Colon (tissue), 2 donors: ENCODE measurements at regions not wholly inside any gene's neighbourhood (a gene's known extent, or its start where the extent isn't known, plus 50 kb on each side); places are given as distances from the start of the nearest gene placed in this dataset.

ENCODE experiments used
- FAIRE-seq: peaks from 2 replicates; lab custom pipeline; 2012; peaks lifted over from hg19 to GRCh38; lab: Jason Lieb, UNC
- donor health status: control.
- donor health status: control.

DNA sequence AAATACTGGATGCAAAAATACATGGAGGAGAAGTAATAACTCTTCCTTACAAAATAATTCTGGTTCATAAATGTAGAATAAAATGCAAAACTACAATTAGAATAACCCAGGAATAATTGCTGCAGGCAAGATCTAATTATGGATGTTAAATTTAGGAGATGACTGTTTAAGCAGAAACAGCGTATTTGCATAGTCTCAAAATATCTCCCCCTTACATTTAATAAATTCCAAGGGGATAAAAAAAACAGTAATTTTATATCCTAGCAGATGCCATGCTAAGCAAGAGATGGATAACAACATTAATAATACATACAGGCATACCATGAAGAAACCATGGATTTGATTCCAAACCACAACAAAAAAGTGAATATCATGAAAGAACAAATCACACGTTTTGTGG is 1253.1 kb upstream of the MIR17HG start:
- FAIRE-seq: no peak

DNA sequence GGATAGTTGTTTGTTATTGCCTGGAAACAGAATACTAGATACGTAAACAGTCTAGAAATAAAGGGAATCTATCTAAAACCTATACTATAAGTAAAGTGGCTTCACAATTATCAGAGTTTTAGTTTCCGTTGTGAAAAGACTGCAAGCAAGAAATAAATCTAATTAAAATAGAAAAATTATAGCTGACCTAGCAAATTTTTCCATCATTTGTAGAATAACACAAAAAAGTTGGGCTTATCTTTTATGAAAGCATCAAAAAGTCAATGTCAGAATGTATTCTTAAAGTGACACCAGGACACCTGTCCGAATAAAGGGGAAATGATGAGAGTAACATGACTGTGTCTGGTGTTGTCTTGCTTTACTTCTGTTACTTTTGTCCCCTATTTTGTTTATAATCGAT is 1248.9 kb upstream of the MIR17HG start:
- FAIRE-seq: no peak

DNA sequence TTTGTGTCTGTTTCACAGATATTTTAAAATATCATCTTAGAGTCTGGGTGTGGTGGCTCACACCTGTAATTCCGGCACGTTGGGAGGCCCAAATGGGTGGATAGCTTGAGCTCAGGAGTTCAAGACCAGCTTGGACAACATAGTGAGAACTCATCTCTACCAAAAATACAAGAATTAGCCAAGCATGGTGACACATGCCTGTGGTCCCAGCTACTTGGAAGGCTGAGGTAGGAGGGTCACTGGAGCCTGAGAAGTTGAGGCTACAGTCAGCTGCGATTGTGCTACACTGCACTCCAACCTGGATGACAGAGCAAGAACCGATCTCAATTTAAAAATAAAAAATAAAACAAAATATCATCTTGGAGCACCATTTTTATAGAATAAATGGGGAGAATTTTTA is 1247.6 kb upstream of the MIR17HG start:
- FAIRE-seq: no peak

DNA sequence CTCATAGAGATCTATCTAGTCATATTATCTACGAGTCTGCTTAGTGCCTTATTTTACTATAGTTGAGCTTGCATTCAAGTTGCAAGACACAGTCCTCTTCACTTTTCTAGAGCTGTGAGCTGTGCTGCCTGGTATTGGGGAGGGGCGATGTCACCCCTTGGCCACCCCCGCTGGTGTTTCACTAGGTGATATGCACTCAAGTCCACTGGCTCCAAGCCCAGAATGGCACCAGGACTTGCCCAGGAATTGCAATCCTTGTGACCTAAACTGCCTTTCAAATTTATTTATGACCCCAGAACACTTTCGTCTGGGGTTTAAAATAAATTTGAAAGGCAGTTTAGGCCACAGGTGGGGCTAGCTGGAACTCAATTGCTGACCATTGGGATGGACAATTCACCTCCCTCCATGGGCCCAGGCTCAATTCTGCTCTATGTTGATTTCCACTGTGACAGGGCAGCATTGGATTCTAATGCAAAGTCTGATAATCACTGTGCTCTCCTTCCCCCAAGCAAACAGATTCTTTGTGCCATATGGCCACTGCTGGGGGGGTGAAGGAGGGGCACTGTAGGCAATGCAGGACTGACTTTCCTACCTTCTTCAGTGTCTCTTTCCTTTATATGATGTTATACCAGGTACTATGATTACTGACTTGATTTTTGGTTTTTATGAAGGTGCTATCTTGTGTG is 1244.2 kb upstream of the MIR17HG start:
- FAIRE-seq: no peak

DNA sequence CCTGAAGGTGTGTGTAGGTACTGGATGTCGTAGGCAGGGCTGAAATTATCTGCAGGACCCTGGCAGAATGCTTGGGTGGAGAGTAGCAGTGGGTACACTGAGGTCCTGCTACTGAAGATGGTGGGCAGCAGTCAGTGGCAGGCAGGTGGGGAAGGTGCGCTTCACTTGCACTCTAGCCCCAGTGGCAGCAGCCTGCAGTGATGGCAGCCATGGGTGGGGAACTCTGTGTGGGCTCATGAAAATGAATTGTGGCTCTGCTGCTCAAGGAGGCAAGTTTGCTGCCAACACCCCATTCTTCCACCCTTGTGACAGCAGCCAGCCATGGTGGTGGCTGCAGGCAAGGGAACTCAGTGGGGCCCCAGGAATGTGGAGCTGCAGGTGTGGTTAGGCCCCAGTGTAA is 1242.7 kb upstream of the MIR17HG start:
- FAIRE-seq: no peak

DNA sequence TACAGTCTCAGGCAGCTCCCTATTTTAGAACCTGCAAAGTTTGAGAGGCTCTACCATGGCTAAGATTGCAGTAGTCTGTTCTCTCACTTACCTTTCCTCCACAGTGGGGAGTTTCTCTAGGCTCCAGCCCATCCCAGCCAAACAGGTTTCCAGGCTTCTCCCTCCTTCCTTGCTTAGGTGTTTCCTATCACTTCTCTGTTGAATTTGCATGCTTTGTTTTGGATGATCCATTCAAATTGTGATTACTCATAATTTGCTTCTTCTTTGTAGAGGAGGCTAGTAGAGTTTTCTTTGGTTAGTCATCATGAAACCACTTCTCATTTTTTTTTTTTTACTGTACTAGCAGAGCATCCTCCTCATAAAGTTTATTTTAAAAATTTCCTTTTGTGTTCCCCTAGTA is 1242.2 kb upstream of the MIR17HG start:
- FAIRE-seq: no peak

DNA sequence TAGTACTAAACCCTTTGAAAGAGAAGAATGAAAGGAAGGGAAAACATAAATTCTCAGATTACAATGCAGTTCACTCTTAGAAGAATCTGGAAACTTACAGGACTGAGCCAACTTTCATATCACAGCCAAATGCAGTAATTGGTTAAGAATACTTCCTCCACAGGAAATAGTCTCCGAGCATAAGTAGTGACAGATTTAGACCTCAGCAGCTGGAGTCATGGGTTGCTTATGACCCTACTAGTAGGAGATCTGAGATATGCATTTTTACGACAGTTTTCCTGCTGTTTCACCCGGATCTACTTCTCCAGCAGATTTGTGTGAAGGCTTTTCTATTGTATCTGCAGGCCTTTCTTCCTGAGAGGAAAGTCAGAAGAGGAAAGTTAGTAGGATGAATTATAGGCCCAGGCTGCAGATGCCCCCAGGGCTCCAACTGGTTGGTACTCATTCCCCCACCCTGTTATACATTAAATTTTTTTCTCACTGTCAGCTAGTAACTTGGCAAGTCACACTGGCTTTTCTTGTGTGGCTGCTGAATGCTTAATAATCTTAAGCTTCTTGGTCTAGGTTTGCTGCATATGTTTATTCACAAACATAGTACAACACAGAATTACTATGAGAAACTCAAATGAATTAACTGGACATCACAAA is 1241.5 kb upstream of the MIR17HG start:
- no peak for FAIRE-seq

DNA sequence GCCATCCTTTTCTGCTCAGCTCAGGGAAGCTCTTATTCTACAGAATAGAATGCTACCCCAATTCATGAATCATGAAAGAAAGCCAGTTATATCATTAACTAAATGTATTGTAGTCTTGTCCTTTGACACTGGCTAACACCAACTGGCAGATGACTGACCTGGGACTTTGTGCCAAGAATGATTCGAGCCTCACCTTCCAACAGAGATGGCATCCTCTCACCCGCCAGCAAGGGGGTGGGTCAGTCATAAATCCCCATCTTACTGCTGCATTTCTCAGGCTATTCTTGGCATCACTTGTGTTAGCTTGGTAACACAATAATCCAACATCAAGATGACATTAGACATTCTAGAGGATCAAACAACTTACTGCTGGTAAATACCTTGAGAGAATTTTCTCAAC is 1239.8 kb upstream of the MIR17HG start:
- no peak for FAIRE-seq

DNA sequence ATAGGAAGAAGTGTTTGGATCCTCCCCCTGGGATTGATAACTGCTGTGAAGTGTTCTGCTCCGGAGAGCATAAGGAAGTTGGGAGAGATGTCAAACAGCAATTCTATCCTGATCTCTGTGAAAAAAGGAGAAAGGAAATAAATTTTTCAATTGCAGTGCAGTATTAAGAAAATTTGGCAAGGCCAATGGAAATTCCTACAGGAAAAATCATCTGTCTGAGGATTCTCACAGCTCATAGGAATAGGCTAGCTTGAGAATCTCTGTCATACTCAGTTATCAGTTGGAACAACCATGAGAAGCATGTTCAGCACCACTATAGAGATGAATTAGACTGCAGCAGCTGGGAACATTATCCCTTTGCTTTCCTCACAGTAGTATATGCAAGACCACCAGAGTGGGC is 1238.9 kb upstream of the MIR17HG start:
- no peak for FAIRE-seq

DNA sequence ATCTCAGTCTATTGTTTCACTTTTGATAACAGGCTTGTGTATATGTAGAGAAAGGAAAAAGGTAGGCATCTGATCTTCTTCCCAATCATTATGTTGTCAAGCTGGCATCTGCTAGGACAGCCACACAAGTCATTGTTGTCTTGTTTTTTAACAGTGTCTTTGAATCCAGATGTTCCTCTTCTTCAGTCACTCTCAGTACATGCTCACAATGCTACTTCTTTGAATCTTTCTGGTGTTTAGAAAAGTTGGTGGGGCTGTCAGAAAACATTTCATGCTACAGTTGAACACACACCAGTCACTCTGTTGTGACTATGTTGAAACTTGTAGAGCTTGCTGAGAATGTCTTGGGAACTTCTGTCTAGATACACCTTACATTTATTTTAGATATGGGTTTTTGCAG is 1231.4 kb upstream of the MIR17HG start:
- no peak for FAIRE-seq

DNA sequence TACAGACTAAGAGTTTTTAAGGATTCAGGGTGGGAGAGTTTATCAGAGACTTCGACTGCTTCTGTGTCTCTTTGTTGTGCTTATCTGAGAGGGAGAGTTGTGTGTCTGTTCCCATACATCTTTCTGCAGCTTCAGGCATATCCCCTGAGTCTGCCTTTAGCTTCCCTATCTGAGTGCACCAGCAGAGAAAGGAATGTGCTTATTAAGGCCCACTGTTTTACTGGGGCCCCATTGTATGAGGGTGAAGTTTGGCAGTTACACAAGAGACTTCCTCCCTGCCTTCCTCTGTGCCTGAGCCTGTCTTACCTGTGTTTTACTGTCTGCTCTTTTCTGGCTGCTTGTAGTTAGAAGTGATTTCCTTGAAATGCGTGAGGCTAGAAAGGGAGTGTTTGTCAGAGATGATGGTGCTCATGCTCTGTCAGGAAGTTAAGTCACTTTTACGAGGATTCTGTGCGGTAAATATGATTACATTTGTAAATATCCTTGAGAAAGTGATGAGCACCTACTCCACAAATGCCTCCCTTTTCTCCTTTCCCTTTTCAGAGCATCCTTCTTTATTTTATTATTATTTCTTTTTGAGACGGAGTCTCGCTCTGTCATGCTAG is 1228.9 kb upstream of the MIR17HG start:
- no peak for FAIRE-seq

DNA sequence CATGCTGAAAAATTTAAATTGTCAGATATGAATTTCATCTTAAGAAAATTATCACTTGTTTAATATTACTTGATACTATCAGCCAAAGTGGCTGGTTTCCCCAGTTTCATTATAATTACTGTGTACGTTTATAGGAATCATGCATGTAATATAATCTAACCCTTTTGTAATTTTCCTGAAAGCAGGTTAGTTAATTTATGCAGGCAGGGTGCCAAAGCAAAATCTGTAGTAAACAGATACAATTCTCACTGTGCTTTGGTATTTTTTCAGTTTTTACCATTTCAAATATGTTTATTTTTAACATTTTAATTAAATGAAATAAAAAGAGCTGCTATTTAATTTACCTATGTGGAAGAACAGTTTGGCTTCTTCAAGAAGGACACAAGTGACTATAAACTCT is 1227.5 kb upstream of the MIR17HG start:
- no peak for FAIRE-seq

DNA sequence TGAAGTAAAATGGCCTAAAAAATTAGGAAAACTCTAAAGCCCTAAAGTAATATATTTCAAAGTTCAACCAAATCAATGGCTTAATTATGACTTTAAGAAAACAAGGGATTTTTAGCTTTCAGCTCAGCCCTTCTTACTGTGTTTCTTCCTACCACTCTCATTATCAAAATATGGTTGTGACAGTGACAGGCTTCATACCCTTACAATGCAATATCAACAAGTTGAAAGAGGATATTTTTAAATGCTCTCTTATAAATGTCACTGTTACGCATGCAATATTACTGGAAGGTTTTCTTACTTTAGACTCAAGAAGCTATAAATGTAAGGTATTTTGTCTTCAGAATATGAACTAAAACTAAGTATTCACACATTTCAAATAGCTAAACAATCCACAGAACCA is 1225.7 kb upstream of the MIR17HG start:
- no peak for FAIRE-seq

DNA sequence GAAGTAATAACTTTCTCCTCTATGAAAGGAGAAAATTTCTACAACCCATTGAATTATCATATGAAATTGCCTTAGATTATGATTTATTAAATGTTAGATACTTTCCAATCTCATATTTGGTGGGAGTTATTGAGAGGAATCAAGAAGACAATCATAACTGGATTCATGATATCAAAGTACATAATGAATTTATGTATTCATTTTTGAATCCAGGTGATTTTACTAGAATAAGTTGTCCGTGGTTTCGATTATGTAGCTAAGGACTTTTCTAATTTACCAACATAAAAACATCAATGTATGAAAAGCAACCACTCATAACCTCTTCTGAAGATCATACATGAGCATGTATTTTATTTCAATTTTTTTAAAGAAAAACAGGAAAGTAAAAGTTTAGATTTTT is 1225.0 kb upstream of the MIR17HG start:
- no peak for FAIRE-seq

DNA sequence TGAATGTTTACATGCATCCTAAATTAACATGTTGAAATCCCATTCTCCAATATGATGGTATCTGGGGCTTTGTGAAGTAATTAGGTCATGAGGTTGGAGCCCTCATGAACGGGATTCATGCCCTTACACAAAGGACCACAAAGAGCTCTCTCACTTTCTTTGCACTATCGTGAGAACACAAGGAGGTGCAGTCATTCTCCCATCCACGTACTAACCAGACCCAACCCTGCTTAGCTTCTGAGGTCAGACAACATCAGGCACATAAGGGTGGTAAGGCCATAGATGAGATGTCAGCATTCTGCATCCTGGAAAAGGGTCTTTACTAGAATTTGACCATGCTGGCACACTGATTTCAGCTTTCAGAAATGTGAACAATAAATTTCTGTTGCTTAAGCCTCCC is 1211.9 kb upstream of the MIR17HG start:
- FAIRE-seq: no peak

DNA sequence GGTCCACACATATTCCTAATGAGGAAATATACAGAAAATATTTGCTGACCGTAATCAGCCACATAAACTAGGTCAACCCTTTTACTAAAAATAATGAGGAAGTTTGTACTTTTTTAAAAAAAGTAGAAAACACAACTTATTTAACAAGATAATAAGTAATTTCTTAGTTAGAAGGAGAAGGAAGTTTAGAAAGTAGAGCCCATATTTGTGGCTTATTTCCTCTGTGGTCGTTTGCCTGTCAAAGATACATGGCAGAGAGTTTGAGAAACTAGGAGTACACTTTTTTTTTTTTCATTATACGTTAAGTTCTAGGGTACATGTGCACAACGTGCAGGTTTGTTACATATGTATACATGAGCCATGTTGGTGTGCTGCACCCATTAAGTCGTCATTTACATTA is 1205.2 kb upstream of the MIR17HG start:
- no peak for FAIRE-seq

DNA sequence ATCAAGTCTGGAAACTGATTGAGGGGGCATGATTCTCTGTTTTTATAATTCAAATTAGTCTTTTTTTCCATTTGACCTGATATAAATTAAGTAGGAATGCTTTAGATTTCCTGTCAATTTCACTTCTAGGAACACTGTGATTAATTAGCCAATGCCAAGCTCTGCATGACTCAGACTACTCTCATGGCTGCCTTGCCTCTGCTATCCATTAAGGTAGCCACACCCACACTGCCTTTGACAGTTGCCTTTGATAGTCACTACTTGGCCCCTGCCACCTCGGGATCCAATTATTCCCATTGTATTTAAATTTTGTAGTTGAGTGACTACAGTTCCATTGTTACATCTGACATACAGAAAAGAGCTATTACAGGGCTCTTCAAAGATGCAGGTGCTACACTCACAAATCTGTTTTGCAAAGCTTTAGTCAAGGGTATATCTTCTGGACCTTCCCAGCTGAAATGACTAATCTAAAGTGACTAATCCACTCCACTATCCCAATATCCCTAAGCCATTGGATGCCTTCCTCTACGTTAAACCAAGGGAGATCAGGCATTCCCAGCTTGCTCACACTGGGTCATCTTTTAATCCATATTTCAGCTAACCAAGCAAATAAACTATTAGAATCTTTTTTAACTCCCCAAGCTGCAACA is 1193.1 kb upstream of the MIR17HG start:
- FAIRE-seq: no peak

DNA sequence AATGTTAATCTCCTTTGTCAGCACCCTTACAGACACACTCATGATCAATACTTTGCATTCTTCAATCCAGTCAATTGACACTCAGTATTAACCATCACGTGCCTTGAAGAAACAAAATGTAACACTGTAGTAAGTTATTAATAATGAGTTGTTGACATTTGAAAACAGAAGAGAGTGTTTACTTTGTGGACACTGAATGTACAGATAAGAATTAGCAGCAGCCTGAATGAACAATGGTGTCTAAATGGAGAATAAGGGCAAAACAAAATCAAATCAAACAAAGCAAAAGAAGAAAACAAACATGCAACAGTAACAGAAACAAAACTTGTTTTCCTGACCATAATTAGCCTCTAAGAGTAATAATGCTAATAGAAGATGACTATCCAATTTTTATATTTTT is 1191.1 kb upstream of the MIR17HG start:
- no peak for FAIRE-seq

DNA sequence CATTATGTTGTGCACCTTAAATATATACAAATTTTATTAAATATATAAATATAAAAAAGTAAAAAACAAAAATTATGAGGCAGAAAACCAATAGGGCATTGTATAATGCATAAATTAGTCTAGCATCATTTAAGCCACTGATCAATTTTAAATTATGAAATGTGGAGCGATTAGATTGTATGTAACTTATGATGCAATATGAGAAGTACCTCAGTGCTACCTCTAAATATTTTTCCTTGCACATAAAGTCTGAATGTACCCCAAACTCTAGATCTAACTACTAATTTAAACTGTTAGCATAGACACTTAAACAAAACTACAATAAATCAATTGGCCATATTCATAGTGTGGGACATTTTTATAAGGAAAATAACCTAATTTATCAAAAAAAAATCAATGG is 1178.5 kb upstream of the MIR17HG start:
- FAIRE-seq: no peak

DNA sequence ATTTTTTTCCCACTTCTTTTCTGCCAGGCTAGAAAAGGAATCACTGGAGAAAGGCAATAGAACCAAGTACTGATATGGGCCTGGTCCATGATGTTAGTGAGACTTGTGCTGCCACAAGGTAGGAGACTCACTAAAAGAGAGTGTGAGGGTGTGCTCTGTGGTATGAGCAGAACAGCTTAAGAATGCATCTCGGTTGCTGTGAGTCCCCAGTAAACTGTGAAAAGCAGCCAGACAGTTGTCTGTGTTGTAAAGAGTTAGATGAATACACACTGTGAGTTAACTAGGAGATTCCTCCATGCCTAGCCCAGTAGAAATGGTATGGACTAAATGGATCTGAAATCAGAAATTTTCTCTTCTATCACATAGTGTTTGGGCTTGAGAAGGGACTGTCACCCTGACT is 1177.3 kb upstream of the MIR17HG start:
- FAIRE-seq: no peak

DNA sequence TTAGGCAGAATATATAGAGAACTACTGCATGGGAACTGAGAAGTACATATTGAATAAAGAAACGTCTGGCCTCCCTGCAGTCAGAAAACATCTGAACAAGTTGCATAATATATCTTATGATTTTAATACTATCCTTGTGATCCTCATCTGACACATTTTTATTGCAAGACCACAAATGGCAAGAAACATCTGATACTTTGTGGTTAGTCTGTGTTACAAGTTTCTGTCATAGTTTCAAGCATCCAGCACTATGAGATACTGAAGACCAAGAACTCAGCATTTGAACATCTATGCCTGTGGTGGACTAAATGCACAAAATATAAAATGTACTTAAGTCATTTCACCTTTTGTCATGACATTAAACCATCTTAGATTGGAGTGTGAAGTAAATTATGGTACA is 1175.8 kb upstream of the MIR17HG start:
- no peak for FAIRE-seq

DNA sequence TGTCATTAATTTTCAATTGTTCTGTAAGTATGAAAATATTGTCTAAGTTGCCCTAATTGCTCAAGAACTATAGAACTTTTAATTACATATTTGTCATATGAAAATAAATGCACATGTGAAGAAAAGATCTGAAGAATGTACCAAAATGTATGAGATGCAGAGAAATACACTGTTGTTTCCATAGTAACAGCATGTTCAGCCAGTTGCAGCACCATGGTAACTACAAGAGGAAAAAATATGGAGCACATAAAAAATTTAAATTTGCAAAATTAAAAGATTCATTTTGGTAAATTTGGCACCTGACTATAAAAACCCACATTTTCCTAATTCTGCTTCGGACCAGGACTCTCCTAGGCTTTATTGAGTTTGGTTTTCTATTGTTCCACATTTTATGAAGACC is 1170.0 kb upstream of the MIR17HG start:
- no peak for FAIRE-seq

DNA sequence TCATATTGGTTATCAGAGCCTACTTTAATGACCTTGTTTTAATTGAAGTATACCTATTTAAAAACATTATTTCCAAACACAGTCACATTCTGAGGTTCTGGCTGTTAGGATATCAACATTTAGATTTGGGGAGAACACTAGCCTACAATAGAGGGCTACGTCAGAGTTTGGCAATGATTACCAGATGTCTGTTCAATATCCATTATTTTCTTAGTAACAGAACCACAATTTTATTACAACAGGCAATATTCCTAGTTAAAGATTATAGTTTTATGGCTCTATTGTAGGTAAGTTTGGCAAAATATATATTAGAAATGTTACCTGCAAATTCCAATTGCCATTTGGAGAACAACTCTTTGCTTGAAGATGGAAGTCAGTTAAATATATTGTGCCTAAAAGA is 1163.1 kb upstream of the MIR17HG start:
- FAIRE-seq: no peak

DNA sequence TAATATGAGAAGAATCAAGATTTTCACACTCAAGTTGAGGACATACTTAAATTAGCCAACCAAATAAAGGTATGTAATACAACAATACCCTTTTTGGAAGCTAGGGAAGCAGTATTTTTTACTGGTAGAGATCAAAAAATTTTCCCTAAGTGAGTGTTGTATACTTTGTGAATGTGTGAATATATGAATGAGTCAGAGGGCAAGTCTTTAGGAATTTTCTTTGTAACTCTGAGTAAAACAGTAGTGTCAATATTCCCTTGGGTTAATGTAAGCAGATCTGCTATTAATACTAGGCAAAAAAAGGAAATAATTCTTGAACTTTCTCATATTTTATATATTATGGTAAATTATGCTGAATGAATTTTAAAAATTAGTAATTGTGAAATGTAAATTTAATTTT is 1161.8 kb upstream of the MIR17HG start:
- no peak for FAIRE-seq
